ENCODE measurements at regions not wholly inside any gene's neighbourhood (a gene's known extent, or its start where the extent isn't known, plus 50 kb on each side); places are given as distances from the start of the nearest gene placed in this dataset.

DNA sequence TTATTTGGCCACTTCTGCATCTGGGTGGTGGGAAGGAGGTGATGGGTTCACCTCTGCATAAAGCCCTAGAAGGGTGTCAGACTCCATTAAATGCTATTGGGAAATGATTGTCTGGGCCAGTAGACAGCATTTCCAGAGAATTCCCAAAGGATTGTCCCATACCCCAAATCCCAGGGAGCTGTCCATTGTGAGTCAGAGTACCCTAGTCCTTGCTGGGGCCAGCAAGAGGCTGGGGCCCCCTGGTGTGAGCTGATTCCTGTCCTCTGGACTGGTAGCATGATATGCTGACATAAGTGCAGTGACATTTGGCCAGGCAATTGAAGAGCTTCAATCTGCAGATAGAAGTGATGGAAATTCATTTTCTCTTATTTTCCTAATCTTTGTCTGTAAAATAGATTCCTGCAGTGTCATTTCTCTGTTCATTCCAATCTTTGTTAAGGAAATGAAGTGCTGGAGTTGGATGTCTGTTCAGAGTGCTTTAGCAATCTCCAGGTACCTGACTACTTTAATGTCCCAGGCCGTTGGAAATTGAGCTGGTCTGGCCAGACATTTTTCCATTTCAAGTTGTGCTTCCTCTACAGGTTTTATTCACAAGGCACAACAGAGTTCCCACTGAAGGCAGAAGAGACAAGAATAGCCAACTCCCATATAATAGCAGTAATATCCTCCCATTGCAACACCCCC is 91.2 kb downstream of the RPLP1 start:
- TF ChIP-seq, protein P1, sequence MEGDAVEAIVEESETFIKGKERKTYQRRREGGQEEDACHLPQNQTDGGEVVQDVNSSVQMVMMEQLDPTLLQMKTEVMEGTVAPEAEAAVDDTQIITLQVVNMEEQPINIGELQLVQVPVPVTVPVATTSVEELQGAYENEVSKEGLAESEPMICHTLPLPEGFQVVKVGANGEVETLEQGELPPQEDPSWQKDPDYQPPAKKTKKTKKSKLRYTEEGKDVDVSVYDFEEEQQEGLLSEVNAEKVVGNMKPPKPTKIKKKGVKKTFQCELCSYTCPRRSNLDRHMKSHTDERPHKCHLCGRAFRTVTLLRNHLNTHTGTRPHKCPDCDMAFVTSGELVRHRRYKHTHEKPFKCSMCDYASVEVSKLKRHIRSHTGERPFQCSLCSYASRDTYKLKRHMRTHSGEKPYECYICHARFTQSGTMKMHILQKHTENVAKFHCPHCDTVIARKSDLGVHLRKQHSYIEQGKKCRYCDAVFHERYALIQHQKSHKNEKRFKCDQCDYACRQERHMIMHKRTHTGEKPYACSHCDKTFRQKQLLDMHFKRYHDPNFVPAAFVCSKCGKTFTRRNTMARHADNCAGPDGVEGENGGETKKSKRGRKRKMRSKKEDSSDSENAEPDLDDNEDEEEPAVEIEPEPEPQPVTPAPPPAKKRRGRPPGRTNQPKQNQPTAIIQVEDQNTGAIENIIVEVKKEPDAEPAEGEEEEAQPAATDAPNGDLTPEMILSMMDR (IDR thresholded peaks at IDR 0.05; ENCODE audit: borderline replicate concordance, insufficient read depth, low read depth, low read length), result no peak
- no peak overlapping the region for H3K4me3 ChIP-seq (ENCODE audit: low read depth, low read length)

GRCh38 chr15:69544365-69545113 is 91.9 kb downstream of the RPLP1 start:
- H3K4me3 ChIP-seq (ENCODE audit: low read depth, low read length), result no peak overlapping the region
- TF ChIP-seq, protein P1 (IDR thresholded peaks at IDR 0.05; ENCODE audit: borderline replicate concordance, insufficient read depth, low read depth, low read length), result no peak

DNA sequence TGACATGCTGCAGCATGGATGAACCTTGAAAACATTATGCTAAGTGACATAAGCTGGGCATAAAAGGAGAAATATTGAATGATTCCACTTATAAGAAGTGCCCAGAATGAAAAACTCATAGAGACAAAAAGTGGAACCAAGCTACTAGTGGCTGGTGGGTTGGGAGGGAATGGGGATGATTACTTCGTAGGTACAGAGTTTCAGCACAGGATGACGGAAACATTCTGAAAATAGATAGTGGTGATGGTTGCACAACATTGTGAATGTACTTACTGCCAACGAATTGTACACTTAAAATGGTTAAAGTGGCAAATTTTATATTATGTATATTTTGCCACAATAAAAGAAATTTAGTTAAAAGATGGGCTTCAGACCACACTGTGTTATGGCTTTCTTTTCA is 93.6 kb downstream of the RPLP1 start:
- H3K4me3 ChIP-seq (ENCODE audit: low read depth, low read length), result no peak overlapping the region
- TF ChIP-seq, protein P1 (IDR thresholded peaks at IDR 0.05; ENCODE audit: borderline replicate concordance, insufficient read depth, low read depth, low read length), result no peak

- H3K4me3 ChIP-seq (ENCODE audit: low read depth, low read length), result no peak overlapping the region
- TF ChIP-seq, protein P1 (IDR thresholded peaks at IDR 0.05; ENCODE audit: borderline replicate concordance, insufficient read depth, low read depth, low read length), result no peak
Measured at GRCh38 chr15:69548395-69549180, 96.0 kb downstream of the RPLP1 start.

- H3K4me3 ChIP-seq (ENCODE audit: low read depth, low read length), result no peak overlapping the region
- TF ChIP-seq, protein P1 (IDR thresholded peaks at IDR 0.05; ENCODE audit: borderline replicate concordance, insufficient read depth, low read depth, low read length), result no peak
Measured at GRCh38 chr15:69551391-69552056, 98.9 kb downstream of the RPLP1 start.

- TF ChIP-seq, protein P1 (IDR thresholded peaks at IDR 0.05; ENCODE audit: borderline replicate concordance, insufficient read depth, low read depth, low read length), result no peak
Measured at GRCh38 chr15:69552057-69552815, 99.6 kb downstream of the RPLP1 start.

More at GRCh38 chr15:69552057-69552815, 99.6 kb downstream of the RPLP1 start:
- no peak overlapping the region for H3K4me3 ChIP-seq (ENCODE audit: low read depth, low read length)
